ENCODE measurements at regions not wholly inside any gene's neighbourhood (a gene's known extent, or its start where the extent isn't known, plus 50 kb on each side); places are given as distances from the start of the nearest gene placed in this dataset.
A peak's percentile ranks its signal among the peaks of the same experiment; 100 is the strongest.

DNA sequence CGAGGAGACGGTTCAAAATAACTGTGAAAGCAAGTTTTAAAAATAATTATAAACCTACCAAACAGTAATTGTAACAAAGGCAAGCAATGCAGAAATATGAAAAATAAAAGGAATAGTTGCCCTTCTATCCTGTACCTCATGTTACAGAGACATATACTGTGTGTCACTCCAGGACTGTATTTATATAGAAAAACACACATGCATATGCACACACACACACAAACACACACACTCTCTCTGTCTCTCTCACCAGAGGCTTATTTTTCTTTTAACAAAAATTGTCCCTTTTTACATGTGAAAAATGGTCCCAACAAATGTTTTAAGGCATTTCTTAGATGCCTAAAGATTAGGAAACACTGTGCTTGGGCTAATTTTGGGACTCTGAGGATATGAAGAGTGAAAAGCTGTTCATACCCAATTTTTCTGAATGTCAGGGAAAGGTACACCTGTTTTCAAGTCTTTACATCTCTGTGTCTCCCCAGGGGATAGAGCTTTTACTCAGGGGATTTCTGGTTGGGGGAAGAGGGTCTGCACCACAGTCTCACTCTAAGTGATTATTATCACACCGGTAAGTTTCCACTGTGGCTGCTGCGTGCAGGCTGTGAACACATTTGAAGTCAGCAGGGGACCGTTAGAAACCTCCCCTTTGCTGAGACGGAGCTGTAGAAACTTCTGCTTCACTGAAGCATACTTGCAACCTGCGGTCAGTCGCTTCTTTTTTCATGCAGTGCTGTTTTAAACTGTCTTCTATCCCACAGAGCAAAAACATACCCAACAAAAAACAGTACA, 51.4 kb upstream of the SPAG16 start:
- Mint-ChIP-seq H3K9me3 (no peaks in the 10 kb centered on the region), H3K36me3 (ENCODE audit: insufficient read depth in 2 of 2) (no peaks in the 10 kb centered on the region), H3K4me3 (peak overlapping the region; percentile 16 to 75), H3K4me1 (ENCODE audit: low read depth) (peaks cover 19% of the 10 kb centered on the region), H3K27ac (peak overlapping the region; percentile 87), H3K27me3 (ENCODE audit: low read depth) (peaks cover 9% of the 10 kb centered on the region)
- ATAC-seq (replicated peaks in 1 of 2), result peak; percentile 93 to 95
- peak; percentile 29 to 39 for DNase-seq

DNA sequence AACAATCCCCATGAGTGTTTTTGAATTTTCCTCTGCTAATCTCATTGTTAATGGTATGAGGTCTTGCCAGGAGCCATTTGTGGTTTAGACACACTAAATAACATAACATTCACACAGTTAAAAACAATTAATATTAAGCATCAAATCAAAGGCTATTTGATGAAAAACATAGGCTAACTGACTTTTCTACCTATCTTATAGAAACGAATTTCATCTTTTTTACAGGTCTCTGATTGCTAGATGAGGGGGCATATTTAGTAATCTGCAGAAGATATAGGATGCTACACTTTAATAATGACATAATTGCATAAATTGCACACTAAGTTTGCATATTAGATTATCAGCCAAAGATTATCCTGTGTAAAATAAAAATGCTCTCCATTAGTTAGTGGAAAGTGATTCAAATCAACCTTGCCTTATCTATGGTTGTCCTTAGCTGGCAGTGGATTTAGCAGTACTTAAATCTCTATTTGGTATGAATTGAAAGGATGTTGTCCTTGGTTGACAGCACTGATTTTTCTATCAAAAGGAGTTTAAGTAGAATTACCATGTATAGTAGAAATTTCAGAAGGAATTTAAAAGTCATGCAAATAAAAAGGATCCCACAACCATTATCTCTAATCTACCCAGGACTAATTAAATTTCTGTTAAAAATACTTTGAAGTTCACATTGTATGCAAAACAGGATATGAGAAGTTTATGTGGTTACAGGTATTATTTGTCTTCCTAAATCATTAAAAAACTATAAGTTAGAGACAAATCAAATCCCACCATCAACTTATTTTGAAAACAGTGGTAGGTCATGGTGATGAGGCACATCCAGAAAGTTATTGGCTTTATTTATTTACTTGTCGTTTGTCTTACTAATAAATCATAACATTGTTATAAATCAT, 50.6 kb upstream of the SPAG16 start:
- DNase-seq, result no peak
- Mint-ChIP-seq H3K27ac (peak overlapping the region; percentile 87), H3K27me3 (ENCODE audit: low read depth) (peaks cover 13% of the 10 kb centered on the region), H3K4me3 (peak overlapping the region; percentile 16 to 75), H3K9me3 (no peaks in the 10 kb centered on the region), H3K36me3 (ENCODE audit: insufficient read depth in 2 of 2) (no peaks in the 10 kb centered on the region), H3K4me1 (ENCODE audit: low read depth) (peaks cover 24% of the 10 kb centered on the region)
- ATAC-seq (replicated peaks in 1 of 2), result no peak

All from activated T-cell treated with anti-CD3 and anti-CD28 coated beads, Interleukin-2, amount 50 U/mL, for 72 hours (primary cell).